RCC 7860 (cell line): ENCODE measurements at regions not wholly inside any gene's neighbourhood (a gene's known extent, or its start where the extent isn't known, plus 50 kb on each side); places are given as distances from the start of the nearest gene placed in this dataset.
"Not testable (repeated sequence)": the region's sequence is repeated elsewhere in the genome, so short reads cannot be mapped to it uniquely, and the experiment has no call there.

Experiments
- DNase-seq: peaks from one replicate; pipeline ENCODE4 v3.0.0-alpha.2; 2015; ENCODE audit warnings: low spot score
- FAIRE-seq: peaks from 2 replicates; lab custom pipeline; 2012; peaks lifted over from hg19 to GRCh38; lab: Jason Lieb, UNC

GRCh38 chr18:10322435-10322834 is 132.0 kb upstream of the APCDD1 start:
- FAIRE-seq: no peak
- DNase-seq: no peak

GRCh38 chr18:10329101-10329500 is 125.3 kb upstream of the APCDD1 start:
- FAIRE-seq: no peak
- DNase-seq: no peak

GRCh38 chr18:10330428-10330827 is 124.0 kb upstream of the APCDD1 start:
- DNase-seq (no peak), FAIRE-seq (no peak)

- DNase-seq: no peak
- no peak for FAIRE-seq
These were observed 122.0 kb upstream of the APCDD1 start for GRCh38 chr18:10332452-10332851.

GRCh38 chr18:10336749-10337350 is 117.6 kb upstream of the APCDD1 start:
- FAIRE-seq: no peak

DNA sequence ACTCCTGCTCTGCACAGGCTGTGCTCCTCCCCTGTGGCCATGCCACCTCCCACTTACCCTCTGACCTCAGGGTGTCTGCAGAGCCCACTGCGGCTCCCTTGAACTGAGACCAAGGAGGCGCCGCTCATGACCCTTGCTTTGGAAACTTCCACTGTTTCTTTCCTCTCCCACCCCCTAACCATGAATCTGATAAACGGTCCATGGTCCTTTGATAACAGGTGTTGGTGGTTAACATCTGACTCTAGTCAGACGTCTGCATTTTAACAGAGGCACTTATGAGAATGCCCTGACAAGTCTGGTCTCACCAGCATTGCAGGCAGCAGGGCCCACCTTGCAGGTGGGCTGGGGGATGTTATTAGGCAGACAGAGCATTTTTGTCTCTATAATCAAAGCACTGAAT is 113.6 kb upstream of the APCDD1 start:
- DNase-seq (no peak), FAIRE-seq (no peak)

More at GRCh38 chr18:10336749-10337350, 117.6 kb upstream of the APCDD1 start:
- no peak for DNase-seq

DNA sequence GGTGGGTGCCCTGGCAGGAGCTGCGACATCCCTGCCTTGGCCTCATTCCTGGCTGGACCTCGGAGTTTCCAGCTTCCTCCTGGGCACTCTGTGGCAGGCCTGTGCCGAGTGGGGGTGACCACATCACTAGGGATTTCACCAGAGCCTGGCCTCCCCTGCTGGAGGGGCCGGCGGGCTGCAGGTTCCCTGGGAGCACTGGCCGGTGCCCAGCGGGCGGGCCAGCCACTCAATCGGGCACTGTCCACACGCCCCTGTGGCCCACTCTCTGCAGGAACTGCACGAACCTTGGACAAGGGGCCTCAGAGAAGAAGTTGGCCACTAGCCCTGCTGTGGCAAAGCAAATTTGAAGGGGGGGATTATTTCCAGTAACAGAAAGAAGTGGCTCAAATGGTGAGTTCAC is 110.7 kb upstream of the APCDD1 start:
- DNase-seq (no peak), FAIRE-seq (no peak)

DNA sequence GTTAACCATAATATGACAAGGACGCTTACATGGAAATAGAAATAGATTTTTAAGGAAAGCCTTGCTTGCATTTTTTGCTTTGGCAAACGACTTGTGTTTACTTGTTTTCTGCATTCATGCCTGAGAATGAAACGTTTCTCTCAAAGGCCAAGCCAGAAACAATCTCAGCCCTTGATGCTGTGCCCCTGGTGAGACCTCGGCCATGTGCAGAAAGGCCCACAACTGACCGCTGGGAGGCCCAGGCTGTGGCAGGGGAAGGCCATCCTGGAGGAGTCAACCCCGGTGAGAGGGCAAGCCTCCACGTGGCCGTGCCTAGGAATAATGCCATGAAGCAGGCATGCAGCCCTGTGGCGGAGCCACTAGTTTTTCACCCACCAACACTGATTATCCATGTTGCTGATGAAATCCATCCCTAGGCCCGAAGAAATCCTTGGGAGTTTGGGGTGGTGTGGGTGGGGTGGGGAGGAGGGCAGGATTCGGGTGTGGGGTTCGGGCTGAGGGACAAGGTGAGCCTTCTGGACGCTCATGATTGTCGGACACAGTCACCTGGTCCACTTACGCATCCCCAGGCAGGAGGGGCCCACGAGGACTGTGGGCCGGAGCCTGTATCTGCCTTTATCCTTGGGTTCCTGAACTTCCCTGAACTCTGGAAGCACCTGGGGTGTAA is 107.6 kb upstream of the APCDD1 start:
- FAIRE-seq (no peak), DNase-seq (no peak)

DNA sequence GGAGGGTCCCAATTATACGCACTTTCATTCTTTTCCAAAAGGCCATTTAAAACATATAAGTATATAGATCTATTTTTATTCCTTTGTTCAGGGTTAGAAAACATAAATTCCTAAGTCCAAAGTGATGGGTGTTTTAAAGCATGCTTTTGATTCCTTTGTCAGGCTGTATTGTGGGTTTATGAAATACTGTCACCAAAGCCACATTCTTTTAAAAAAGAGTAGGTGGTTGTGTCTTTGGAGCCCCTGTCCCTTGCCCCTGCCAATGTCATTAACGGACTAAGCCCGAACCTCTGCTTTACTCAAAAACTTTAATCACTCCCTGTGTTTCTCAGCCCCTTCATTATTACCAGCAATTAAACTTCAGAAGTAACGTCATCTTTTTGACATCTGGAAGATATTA is 104.9 kb upstream of the APCDD1 start:
- DNase-seq (no peak), FAIRE-seq (no peak)

- no peak for DNase-seq
- FAIRE-seq: no peak
These were observed 103.8 kb upstream of the APCDD1 start for GRCh38 chr18:10350661-10351060.

GRCh38 chr18:10351219-10351818 is 103.1 kb upstream of the APCDD1 start:
- FAIRE-seq: no peak
- DNase-seq: no peak

DNA sequence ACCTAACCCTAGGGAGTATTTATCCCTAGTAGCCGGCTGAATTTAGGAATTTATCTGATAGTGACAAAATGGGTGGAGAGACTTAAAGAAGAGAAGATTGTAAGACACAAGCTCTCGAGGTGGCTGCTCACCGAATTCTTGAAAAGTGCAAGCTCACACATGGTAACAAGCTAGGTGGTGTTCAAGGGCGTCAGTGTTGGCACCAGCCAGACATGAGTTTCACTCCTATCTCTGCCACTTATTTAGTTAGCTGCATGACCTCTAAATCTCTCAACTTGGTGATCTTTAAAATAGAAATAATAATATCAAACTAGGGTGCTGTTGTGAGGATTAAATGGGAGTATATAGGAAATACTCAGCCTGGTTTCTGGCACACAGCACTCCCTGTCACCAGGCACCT is 102.6 kb upstream of the APCDD1 start:
- FAIRE-seq: no peak
- DNase-seq: no peak

- FAIRE-seq (no peak), DNase-seq (no peak)
These were observed 101.8 kb upstream of the APCDD1 start for GRCh38 chr18:10352671-10353070.

- no peak for FAIRE-seq
- no peak for DNase-seq
These were observed 100.6 kb upstream of the APCDD1 start for GRCh38 chr18:10353791-10354190.

DNA sequence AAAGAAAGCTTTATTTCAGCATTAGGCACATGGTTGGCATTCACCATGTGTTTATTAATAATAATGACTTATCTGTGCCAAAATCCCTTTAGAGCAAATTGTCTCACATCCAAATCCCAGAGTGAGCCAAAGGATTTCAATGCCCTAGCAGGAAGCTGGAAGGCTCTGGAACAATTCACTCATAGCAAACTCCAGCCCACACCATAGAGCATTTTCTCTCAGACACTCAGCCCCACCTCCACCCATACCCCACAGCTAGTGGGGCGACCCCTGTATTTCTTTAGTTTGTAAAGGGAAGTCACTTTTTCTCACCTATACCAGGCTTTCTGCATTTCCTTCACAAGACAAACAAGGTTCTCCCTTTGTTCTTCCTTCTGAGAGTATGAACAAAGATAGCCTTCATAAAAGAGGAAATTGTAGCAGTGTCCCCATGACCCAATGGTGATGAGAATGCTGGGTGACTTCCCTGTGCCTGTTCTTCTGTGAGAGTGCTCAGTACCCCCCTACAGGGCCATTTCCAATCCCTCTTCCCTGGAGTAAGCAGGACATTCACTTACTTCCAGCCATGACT is 100.1 kb upstream of the APCDD1 start:
- no peak for FAIRE-seq
- DNase-seq: no peak

DNA sequence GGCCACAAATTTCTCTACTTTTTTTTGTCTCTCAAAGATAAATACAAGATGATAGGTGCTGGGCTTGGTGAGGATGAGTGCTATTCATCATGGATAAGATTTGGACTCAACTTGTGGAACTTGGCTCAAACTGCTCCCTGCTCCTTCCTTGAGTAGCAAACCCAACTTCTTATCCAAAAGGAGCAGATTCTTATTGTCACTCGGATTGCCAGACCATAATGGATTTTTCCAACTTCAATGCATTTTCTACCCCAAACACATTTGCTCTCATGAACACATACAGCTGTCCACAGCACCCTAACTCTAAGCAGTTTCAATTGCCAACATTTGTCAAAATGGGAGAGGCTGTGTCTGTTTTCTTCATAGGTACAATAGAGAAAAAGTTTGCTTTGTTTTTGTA is 99.5 kb upstream of the APCDD1 start:
- FAIRE-seq (no peak), DNase-seq (no peak)

DNA sequence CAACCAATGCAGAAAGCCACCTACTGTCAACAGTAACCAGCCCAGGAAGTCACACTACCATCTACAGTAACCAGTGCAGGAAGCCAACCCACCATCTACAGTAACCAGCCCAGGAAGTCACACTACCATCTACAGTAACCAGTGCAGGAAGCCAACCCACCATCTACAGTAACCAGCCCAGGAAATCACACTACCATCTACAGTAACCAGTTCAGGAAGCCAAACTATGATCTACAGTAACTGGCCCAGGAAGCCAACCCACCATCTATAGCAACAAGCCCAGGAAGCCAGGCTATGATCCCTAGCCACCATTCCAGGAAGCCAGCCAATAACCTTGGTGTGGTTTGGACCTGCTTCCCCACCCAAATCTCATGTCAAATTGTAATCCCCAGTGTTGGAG is 97.4 kb upstream of the APCDD1 start:
- FAIRE-seq, DNase-seq: not testable (repeated sequence)

GRCh38 chr18:10361660-10362059 is 92.8 kb upstream of the APCDD1 start:
- no peak for FAIRE-seq

GRCh38 chr18:10365021-10365500 is 89.4 kb upstream of the APCDD1 start:
- FAIRE-seq: no peak
- no peak for DNase-seq

More at GRCh38 chr18:10361660-10362059, 92.8 kb upstream of the APCDD1 start:
- DNase-seq: no peak

GRCh38 chr18:10365901-10366300 is 88.5 kb upstream of the APCDD1 start:
- no peak for FAIRE-seq
- DNase-seq: no peak

- FAIRE-seq (no peak), DNase-seq (no peak)
These were observed 86.6 kb upstream of the APCDD1 start for GRCh38 chr18:10367836-10368235.
